DND-41 (cell line): ENCODE measurements at regions not wholly inside any gene's neighbourhood (a gene's known extent, or its start where the extent isn't known, plus 50 kb on each side); places are given as distances from the start of the nearest gene placed in this dataset.

Experiments used
- EZH2 ChIP-seq: IDR thresholded peaks from 3 replicates; pipeline ENCODE4 v1.6.1; 2012; ENCODE audit warnings: borderline replicate concordance, low read depth, mild to moderate bottlenecking, moderate library complexity, low read length, inconsistent platforms; ENCODE audit not compliant: severe bottlenecking
- TF ChIP-seq, protein P1 (sequence below): IDR thresholded peaks from 2 replicates; pipeline ENCODE4 v1.5.1; 2012; ENCODE audit warnings: borderline replicate concordance, low read length, moderate library complexity, mild to moderate bottlenecking; ENCODE audit not compliant: poor library complexity, severe bottlenecking; ENCODE audit errors: extremely low read depth

DNA sequence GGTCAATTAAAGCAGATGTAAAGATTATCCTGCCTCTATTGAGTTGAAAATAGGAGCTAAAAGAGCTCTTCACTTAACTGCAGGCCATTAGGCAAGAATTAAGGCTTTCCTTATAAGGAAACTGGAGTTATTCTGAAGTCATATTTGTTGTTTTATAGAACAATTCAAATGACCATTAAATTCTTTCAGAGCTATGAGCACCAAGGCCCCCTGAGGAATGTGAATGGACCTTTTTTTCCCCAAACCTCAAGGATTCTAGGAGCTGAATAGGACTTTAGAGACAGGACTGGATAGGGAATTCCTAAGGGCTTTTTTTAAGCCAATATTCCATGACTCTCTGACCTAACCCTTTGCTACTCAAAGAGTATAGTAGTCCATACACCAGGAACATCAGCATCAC is 565.7 kb upstream of the BTBD3 start:
- no peak for TF ChIP-seq EZH2
- TF ChIP-seq, protein P1, sequence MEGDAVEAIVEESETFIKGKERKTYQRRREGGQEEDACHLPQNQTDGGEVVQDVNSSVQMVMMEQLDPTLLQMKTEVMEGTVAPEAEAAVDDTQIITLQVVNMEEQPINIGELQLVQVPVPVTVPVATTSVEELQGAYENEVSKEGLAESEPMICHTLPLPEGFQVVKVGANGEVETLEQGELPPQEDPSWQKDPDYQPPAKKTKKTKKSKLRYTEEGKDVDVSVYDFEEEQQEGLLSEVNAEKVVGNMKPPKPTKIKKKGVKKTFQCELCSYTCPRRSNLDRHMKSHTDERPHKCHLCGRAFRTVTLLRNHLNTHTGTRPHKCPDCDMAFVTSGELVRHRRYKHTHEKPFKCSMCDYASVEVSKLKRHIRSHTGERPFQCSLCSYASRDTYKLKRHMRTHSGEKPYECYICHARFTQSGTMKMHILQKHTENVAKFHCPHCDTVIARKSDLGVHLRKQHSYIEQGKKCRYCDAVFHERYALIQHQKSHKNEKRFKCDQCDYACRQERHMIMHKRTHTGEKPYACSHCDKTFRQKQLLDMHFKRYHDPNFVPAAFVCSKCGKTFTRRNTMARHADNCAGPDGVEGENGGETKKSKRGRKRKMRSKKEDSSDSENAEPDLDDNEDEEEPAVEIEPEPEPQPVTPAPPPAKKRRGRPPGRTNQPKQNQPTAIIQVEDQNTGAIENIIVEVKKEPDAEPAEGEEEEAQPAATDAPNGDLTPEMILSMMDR: no peak
